ENCODE measurements at regions not wholly inside any gene's neighbourhood (a gene's known extent, or its start where the extent isn't known, plus 50 kb on each side); places are given as distances from the start of the nearest gene placed in this dataset.

DNA sequence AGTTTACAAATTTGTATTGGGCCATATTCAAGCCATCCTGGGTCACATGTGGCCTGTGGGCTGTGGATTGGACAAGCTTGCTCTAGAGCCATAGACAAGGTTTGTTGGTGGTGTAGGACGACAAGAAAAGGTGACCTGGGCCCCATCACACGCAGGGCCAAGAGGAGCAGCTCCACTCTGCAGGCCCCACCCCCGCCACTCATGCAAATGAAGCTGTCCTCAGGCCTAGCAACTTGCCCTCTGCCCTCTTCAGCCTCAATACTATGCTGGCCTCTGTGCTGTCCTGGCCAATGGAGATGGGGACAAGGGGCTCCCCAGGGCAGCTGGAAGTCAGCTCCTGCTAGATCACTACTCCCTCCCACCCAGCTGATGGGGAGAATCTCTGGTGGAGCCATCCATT is 55.2 kb upstream of the TMEM252 start:
- H2BK15ac ChIP-seq (ENCODE audit: low read length) = no peak overlapping the region
- H3K79me1 ChIP-seq (ENCODE audit: low read depth, low read length) = no peaks in the 10 kb centered on the region
- H3K23ac ChIP-seq (ENCODE audit: insufficient read length) = no peak overlapping the region
- CTCF ChIA-PET (ENCODE audit: partially characterized antibody) = interaction anchor here (0.6 to 7.7 kb wide), 6 partner anchors 13 to 79 kb away, joined by 3 to 32 read pairs (median 3); no protein-coding TSS in a partner anchor
- H2BK12ac ChIP-seq (ENCODE audit: low read depth, low read length) = no peak overlapping the region
- peaks cover 0 to 3% of the 10 kb centered on the region in 2 experiments; a peak in 1 of 4 replicates for H3K9me3 ChIP-seq (ENCODE audit: insufficient read depth in 2 of 2, low read depth in 1 of 2, low read length in 1 of 2)
- no peaks in the 10 kb centered on the region for H3K79me2 ChIP-seq (ENCODE audit: control insufficient read depth in 1 of 2, insufficient read depth in 2 of 2, low read length in 2 of 2)
- no peak overlapping the region for H2AK5ac ChIP-seq (ENCODE audit: low read depth, low read length)
- H2BK120ac ChIP-seq (replicated peaks; ENCODE audit: low read depth, low read length) = no peak overlapping the region
- peaks cover 0 to 7% (median 2%) of the 10 kb centered on the region in 4 experiments; a peak in 4 of 7 replicates for H3K4me1 ChIP-seq (replicated peaks in 1 of 4; ENCODE audit: control insufficient read depth in 3 of 4, insufficient read depth in 4 of 4, low read length in 3 of 4)
- no peaks in the 10 kb centered on the region for H3K27me3 ChIP-seq (replicated peaks in 1 of 4; ENCODE audit: control insufficient read depth in 3 of 4, extremely low read depth in 1 of 4, insufficient read depth in 3 of 4, low read length in 3 of 4)
- no peak overlapping the region for H3K4ac ChIP-seq (replicated peaks; ENCODE audit: insufficient read length, low read depth, low read length)
- H3K4me2 ChIP-seq (ENCODE audit: insufficient read depth in 1 of 2, low read depth in 2 of 2, low read length in 2 of 2) = no peak overlapping the region
- no peaks in the 10 kb centered on the region for H3K23me2 ChIP-seq (ENCODE audit: low read depth, low read length)
- H2BK20ac ChIP-seq (ENCODE audit: low read length) = 0 out of 2 replicates have a peak overlapping the region, but pooled peaks have one; percentile 34
- H2AFZ ChIP-seq (ENCODE audit: low read length) = peak overlapping the region; percentile 8; the same call in 1 of the 2 replicates
- H4K8ac ChIP-seq (ENCODE audit: extremely low read depth, insufficient read depth, low read length) = no peak overlapping the region
- POLR2A ChIA-PET (ENCODE audit: partially characterized antibody) = interaction anchor here (0.6 kb wide), 1 partner anchor 9 kb away, joined by 3 read pairs; no protein-coding TSS in a partner anchor
- TF ChIP-seq, protein P1, sequence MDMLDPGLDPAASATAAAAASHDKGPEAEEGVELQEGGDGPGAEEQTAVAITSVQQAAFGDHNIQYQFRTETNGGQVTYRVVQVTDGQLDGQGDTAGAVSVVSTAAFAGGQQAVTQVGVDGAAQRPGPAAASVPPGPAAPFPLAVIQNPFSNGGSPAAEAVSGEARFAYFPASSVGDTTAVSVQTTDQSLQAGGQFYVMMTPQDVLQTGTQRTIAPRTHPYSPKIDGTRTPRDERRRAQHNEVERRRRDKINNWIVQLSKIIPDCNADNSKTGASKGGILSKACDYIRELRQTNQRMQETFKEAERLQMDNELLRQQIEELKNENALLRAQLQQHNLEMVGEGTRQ (IDR thresholded peaks at IDR 0.05; ENCODE audit: low read length) = no peak
- TF ChIP-seq GTF2F1 (IDR thresholded peaks at IDR 0.05; ENCODE audit: borderline replicate concordance, low read depth, low read length) = no peak
- whole genome bisulfite sequencing, 2 experiments (ENCODE audit: extremely low coverage in 1 of 2, insufficient coverage in 1 of 2, insufficient read length in 1 of 2, insufficient replicate concordance in 2 of 2, low coverage in 1 of 2, low lambda C conversion rate in 2 of 2, missing lambda C conversion rate in 1 of 2) = 70% methylated on average over 3 of the region's 3 CpGs; no CpG with 5 or more reads in 1 of the 2 experiments
- H4K5ac ChIP-seq (ENCODE audit: insufficient read length, low read depth, low read length) = no peak overlapping the region
- no peak overlapping the region for H3K9ac ChIP-seq (replicated peaks in 1 of 4; ENCODE audit: extremely low read depth in 1 of 4, low read depth in 3 of 4, low read length in 3 of 4)
- H3K18ac ChIP-seq (ENCODE audit: extremely low read depth, low read length) = no peak overlapping the region
- H4K20me1 ChIP-seq (replicated peaks in 1 of 2; ENCODE audit: control insufficient read depth in 1 of 2, insufficient read depth in 2 of 2, low read length in 2 of 2) = no peaks in the 10 kb centered on the region
- no peaks in the 10 kb centered on the region for H3K36me3 ChIP-seq (ENCODE audit: control insufficient read depth in 2 of 4, insufficient read depth in 4 of 4, low read length in 3 of 4)
- no peak overlapping the region for H3K27ac ChIP-seq (ENCODE audit: low read depth, low read length)
- H3K56ac ChIP-seq (replicated peaks; ENCODE audit: insufficient read length, low read depth, low read length) = no peak overlapping the region
- DNase-seq (ENCODE audit: low read depth in 1 of 2, low spot score in 2 of 2) (no peak), FAIRE-seq (no peak)
- H3K4me3 ChIP-seq (ENCODE audit: extremely low read depth in 1 of 4, insufficient read depth in 2 of 4, low read depth in 3 of 4, low read length in 4 of 4) = no peak overlapping the region
- no peak overlapping the region for H2BK5ac ChIP-seq (ENCODE audit: low read depth, low read length)
- H3K14ac ChIP-seq (ENCODE audit: insufficient read length) = no peak overlapping the region
- H4K91ac ChIP-seq (replicated peaks; ENCODE audit: insufficient read length, low read length) = peak overlapping the region; percentile 60
